HEK293T (cell line): ENCODE measurements at regions not wholly inside any gene's neighbourhood (a gene's known extent, or its start where the extent isn't known, plus 50 kb on each side); places are given as distances from the start of the nearest gene placed in this dataset.
"Not testable (repeated sequence)": the region's sequence is repeated elsewhere in the genome, so short reads cannot be mapped to it uniquely, and the experiment has no call there.

ENCODE experiments used
- CTCF ChIA-PET: fragments of 350-600 bp; formaldehyde crosslinking; extraction: SDS; loops from one replicate; lab custom pipeline; 2021; ENCODE audit warnings: antibody characterized with exemption, inconsistent platforms; lab: Yijun Ruan, JAX
- POLR2A ChIA-PET: fragments of 350-600 bp; formaldehyde crosslinking; extraction: SDS; loops from one replicate; lab custom pipeline; 2020; ENCODE audit warnings: antibody characterized with exemption, inconsistent platforms; lab: Yijun Ruan, JAX
- DNase-seq: peaks from one replicate; pipeline ENCODE4 v3.0.0; 2012; ENCODE audit warnings: mixed read lengths; ENCODE audit errors: extremely low spot score
- ARNT ChIP-seq: fragments of 450-650 bp; IDR thresholded peaks from 2 replicates; pipeline ENCODE4 v1.6.1; 2017; ENCODE audit warnings: mild to moderate bottlenecking
- BHLHE40 ChIP-seq: fragments of 450-650 bp; IDR thresholded peaks from 2 replicates; pipeline ENCODE4 v1.6.1; 2016; ENCODE audit warnings: mild to moderate bottlenecking, moderate library complexity, borderline replicate concordance
- CTBP1 ChIP-seq: fragments of 450-650 bp; IDR thresholded peaks from 2 replicates; pipeline ENCODE4 v1.6.1; 2016; ENCODE audit warnings: borderline replicate concordance
- ELF4 ChIP-seq: fragments of 450-650 bp; IDR thresholded peaks from 2 replicates; pipeline ENCODE4 v1.6.1; 2017; ENCODE audit warnings: antibody characterized with exemption
- FOXA1 ChIP-seq: fragments of 450-650 bp; IDR thresholded peaks from 2 replicates; pipeline ENCODE4 v1.6.1; 2016; ENCODE audit warnings: mild to moderate bottlenecking
- FOXK2 ChIP-seq: fragments of 450-650 bp; IDR thresholded peaks from 2 replicates; pipeline ENCODE4 v1.6.1; 2016; ENCODE audit warnings: mild to moderate bottlenecking
- FOXM1 ChIP-seq: fragments of 450-650 bp; IDR thresholded peaks from 2 replicates; pipeline ENCODE4 v1.6.1; 2017; ENCODE audit warnings: mild to moderate bottlenecking, borderline replicate concordance
- HDGF ChIP-seq: fragments of 450-650 bp; IDR thresholded peaks from 2 replicates; pipeline ENCODE4 v1.6.1; 2017; ENCODE audit warnings: antibody characterized with exemption, borderline replicate concordance
- L3MBTL2 ChIP-seq: fragments of 450-650 bp; conservative IDR thresholded peaks from 2 replicates; pipeline ENCODE4 v1.6.1; 2016; ENCODE audit warnings: mild to moderate bottlenecking
- LEF1 ChIP-seq: fragments of 450-650 bp; IDR thresholded peaks from 2 replicates; pipeline ENCODE4 v1.6.1; 2017; ENCODE audit warnings: mild to moderate bottlenecking, borderline replicate concordance
- NFRKB ChIP-seq: fragments of 450-650 bp; IDR thresholded peaks from 2 replicates; pipeline ENCODE4 v1.6.1; 2016; ENCODE audit warnings: mild to moderate bottlenecking, moderate library complexity
- SP1 ChIP-seq: fragments of 450-650 bp; IDR thresholded peaks from 2 replicates; pipeline ENCODE4 v1.6.1; 2017
- SUZ12 ChIP-seq: fragments of 450-650 bp; IDR thresholded peaks from 2 replicates; pipeline ENCODE4 v1.6.1; 2016; ENCODE audit warnings: mild to moderate bottlenecking
- TARDBP ChIP-seq: fragments of 450-650 bp; IDR thresholded peaks from 2 replicates; pipeline ENCODE4 v1.6.1; 2016
- ZNF384 ChIP-seq: fragments of 450-650 bp; IDR thresholded peaks from 2 replicates; pipeline ENCODE4 v1.6.1; 2016
- TF ChIP-seq, protein P1 (sequence below): fragments of 450-650 bp; IDR thresholded peaks from 2 replicates; pipeline ENCODE4 v1.6.1; 2016

DNA sequence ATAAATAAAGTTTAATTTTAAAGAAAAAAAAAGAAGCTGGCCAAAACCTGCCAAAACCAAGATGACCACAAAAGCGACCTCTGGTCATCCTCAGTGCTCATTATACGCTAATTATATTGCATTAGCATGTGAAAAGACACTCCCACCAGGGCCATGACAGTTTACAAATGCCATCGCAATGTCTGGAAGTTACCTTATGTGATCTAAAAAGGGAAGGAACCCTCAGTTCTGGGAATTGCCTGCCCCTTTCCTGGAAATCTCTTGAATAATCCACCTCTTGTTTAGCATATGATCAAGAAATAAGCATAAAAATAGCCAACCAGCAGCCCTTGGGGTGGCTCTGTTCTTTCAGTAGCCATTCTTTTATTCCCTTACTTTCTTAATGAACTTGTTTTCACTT is 178.3 kb upstream of the MAP1B start:
- ChIA-PET POLR2A (no interaction called here), CTCF (no interaction called here)
- no peak for TF ChIP-seq SP1
- no peak for DNase-seq

DNA sequence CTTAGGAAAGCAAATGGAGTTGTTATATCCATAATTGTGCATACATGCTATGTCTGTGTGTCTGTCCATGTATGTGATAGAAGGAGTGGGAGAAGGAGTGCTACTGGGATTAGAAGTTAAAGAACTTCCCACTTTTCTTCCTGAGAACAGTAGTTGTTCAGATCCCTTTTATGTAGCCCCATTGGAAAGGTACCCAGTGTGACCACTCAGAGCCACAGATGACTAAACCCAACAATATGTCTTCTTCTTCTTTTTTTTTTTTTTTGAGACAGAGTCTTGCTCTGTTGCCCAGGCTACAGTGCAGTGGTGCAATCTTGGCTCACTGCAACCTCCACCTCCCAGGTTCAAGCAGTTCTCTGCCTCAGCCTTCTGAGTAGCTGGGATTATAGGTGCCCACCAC is 176.7 kb upstream of the MAP1B start:
- POLR2A ChIA-PET, CTCF ChIA-PET, DNase-seq: not testable (repeated sequence)

DNA sequence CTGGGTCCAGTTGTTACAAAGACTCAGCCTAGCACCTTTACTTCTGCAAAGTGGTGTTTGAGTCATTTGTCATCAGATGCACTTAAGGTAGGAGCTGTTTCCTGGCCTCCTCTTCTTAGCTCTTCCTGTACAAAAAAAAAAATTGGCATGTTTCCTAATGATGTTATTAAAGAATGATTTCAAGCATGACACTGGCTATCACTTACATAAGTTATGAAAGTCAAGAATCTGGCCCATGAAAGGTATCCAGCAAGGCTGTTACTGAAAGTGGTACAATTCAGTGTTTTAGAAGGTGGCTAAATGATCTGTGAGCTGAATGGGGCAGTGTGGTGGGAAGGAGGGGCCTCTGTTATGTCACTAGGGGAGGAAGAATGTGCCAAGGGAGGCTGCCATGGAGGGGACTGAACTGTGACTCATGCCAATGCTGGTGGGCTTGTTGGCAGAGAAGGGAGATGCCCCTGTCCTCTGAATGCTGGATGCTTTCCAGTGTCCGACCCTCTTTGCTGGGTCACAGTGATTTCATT is 175.1 kb upstream of the MAP1B start:
- no peak for TF ChIP-seq ELF4
- TF ChIP-seq FOXA1, result no peak
- no peak for TF ChIP-seq L3MBTL2
- TF ChIP-seq LEF1, result no peak
- no peak for TF ChIP-seq ARNT
- TF ChIP-seq FOXK2, result no peak
- TF ChIP-seq CTBP1, result no peak
- TF ChIP-seq SUZ12, result no peak
- ChIA-PET POLR2A (no interaction called here), CTCF (interaction anchor here (0.6 kb wide), 2 partner anchors 15 to 319 kb away, joined by 3 read pairs; no protein-coding TSS in a partner anchor)
- no peak for DNase-seq

DNA sequence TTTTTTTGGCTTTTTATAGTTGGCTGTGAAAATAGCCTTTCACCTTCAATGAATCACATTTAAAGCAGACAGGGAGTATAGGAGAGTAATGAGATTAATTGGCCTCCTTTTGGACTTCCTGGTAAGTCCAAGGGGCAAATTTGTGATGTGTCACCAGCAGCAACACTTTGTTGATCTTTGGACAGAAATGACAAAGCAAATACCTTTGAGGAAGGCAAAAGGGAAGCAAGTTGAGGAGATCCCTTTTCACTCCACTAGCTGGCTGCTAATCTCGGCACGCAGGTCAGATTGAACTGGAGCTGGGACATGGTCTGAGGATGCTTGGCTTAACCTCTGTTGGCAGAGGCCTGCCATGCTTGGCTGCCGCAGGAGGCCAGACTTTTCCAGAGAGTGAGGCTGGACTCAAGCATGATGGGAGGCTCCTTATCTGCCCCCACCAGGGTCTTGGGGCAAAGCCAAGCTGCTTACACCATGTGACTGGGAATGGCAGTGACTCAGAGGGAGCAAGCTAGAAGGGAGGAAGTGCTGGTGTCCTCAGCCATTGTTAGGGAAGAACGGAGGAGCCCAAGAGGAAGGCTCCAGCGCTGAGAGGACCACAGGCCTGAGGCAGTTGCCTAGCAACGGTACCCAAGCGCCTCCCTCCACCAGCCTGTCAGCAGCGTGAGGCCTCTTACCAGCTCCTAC is 174.5 kb upstream of the MAP1B start:
- CTCF ChIA-PET, result no interaction called here
- DNase-seq, result no peak
- POLR2A ChIA-PET, result no interaction called here

DNA sequence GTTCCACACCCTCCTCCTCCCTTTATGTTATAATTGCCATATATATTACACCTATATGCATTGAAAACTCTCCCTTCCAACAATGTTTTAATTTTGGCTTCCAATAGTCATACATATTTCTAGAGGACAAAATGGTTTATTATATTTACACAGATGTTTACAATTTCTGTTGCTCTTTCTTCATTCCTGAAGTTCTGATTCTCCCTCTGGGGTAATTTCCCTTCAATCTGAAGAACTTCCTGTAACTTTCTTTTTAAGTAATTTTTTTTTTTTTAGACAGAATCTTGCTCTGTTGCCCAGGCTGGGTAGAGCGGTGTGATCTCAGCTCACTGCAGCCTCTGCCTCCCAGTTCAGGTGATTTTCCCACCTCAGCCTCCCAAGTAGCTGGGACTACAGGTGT is 173.0 kb upstream of the MAP1B start:
- POLR2A ChIA-PET, result no interaction called here
- no peak for TF ChIP-seq FOXK2
- no peak for TF ChIP-seq ZNF384
- TF ChIP-seq LEF1, result no peak
- TF ChIP-seq ARNT, result no peak
- TF ChIP-seq TARDBP, result no peak
- TF ChIP-seq CTBP1, result no peak
- CTCF ChIA-PET, result no interaction called here
- DNase-seq, result no peak

More for the DNA sequence above, 174.5 kb upstream of the MAP1B start:
- TF ChIP-seq CTBP1 (no peak), FOXM1 (no peak), FOXK2 (no peak), TARDBP (no peak), SP1 (no peak), ZNF384 (no peak), LEF1 (no peak), BHLHE40 (no peak), NFRKB (no peak), HDGF (no peak), L3MBTL2 (no peak), ELF4 (no peak), SUZ12 (no peak)
- TF ChIP-seq, protein P1, sequence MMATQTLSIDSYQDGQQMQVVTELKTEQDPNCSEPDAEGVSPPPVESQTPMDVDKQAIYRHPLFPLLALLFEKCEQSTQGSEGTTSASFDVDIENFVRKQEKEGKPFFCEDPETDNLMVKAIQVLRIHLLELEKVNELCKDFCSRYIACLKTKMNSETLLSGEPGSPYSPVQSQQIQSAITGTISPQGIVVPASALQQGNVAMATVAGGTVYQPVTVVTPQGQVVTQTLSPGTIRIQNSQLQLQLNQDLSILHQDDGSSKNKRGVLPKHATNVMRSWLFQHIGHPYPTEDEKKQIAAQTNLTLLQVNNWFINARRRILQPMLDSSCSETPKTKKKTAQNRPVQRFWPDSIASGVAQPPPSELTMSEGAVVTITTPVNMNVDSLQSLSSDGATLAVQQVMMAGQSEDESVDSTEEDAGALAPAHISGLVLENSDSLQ, result no peak

DNA sequence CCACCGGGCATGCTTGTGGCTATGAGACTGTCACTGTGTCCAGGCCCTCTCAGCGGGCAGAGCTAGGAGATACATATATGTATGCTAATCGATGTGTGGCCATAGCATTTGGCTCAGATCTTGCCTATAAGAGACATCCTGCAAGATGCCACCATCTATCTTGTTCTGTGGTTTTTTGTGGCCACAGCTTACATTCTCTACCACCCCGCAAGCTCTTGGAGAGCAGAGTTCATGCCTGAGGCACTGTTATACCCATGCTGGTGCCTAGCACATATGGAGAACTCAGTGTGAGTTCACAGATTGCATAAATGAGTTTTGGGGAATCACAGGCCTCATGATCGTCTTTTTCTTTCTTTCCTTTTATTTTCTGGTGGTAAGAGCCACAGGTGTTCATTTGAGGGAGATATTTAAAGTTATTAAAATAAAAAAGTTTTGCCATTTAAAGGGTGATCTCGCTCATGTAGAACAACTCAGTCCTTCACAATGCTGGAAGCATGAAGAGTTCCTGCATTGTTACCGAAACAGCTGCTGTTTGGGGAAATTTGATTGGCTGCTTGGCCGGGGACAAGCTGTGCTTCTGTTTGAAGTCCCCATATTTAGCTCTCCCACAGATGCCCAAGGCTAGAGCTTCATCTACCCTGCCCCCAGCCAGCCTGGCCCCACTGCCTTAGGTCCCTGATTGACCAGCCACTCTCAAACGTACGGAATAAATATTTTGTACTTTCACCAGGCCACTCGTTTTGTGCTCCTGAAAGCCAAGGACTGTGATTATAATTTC is 169.2 kb upstream of the MAP1B start:
- ChIA-PET CTCF (interaction anchor here (0.6 kb wide), 1 partner anchor 223 kb away, joined by 4 read pairs; no protein-coding TSS in a partner anchor), POLR2A (no interaction called here)
- no peak for DNase-seq
- TF ChIP-seq, protein P1, result no peak
- no peak for TF ChIP-seq FOXK2
- no peak for TF ChIP-seq SUZ12
- TF ChIP-seq BHLHE40, result no peak
- no peak for TF ChIP-seq CTBP1

DNA sequence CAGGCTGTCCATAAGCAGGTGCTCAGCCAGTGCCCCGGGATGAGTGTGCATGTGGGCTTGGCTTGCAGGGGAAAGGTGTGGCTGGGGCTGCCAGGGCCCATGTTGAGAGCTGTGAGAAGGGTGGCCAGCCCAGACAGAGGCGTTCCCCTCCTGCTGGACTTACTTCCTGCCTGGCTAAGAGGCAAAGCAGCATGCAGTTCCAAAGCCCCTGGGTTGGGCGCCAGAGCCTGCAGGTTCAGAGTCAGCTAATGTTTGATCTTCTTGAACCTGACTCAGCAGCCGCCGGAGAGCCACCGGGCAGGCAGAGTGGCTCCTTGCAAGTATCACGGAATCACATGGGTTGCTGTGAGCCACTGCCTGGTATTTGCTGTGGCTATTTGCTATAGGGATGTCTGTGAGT is 168.4 kb upstream of the MAP1B start:
- CTCF ChIA-PET, result no interaction called here
- DNase-seq, result no peak
- POLR2A ChIA-PET, result no interaction called here
- no peak for TF ChIP-seq FOXA1
- TF ChIP-seq FOXK2, result no peak
- no peak for TF ChIP-seq HDGF
- TF ChIP-seq ZNF384, result no peak
- no peak for TF ChIP-seq ARNT
- TF ChIP-seq BHLHE40, result no peak
- TF ChIP-seq, protein P1, result no peak
- TF ChIP-seq FOXM1, result no peak
- TF ChIP-seq SP1, result no peak
- no peak for TF ChIP-seq TARDBP
- no peak for TF ChIP-seq SUZ12
- TF ChIP-seq L3MBTL2, result no peak
- no peak for TF ChIP-seq CTBP1
- no peak for TF ChIP-seq NFRKB
- TF ChIP-seq LEF1, result no peak
- no peak for TF ChIP-seq ELF4
